ENCODE measurements at regions not wholly inside any gene's neighbourhood (a gene's known extent, or its start where the extent isn't known, plus 50 kb on each side); places are given as distances from the start of the nearest gene placed in this dataset.
A peak's percentile ranks its signal among the peaks of the same experiment; 100 is the strongest.

DNA sequence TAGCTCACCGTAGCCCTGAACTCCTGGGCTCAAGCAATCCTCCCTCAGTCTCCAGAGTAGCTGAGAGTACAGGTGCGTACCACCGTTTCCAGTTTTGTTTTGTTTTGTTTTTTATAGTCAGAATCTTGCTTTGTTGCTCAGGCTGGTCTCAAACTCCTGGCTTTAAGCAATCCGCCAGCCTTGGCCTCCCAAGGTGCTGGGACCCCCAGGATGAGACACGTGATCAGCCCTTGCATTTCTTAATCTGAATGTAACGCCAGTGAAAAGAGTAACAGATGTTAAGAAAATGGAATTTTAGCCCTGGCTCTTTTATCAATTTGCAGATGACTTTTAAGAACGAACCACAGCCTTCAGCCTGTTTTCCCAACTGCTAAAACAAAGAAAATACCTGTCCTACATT is 451.3 kb downstream of the SHQ1 start:
- TF ChIP-seq, protein P1, sequence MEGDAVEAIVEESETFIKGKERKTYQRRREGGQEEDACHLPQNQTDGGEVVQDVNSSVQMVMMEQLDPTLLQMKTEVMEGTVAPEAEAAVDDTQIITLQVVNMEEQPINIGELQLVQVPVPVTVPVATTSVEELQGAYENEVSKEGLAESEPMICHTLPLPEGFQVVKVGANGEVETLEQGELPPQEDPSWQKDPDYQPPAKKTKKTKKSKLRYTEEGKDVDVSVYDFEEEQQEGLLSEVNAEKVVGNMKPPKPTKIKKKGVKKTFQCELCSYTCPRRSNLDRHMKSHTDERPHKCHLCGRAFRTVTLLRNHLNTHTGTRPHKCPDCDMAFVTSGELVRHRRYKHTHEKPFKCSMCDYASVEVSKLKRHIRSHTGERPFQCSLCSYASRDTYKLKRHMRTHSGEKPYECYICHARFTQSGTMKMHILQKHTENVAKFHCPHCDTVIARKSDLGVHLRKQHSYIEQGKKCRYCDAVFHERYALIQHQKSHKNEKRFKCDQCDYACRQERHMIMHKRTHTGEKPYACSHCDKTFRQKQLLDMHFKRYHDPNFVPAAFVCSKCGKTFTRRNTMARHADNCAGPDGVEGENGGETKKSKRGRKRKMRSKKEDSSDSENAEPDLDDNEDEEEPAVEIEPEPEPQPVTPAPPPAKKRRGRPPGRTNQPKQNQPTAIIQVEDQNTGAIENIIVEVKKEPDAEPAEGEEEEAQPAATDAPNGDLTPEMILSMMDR (IDR thresholded peaks at IDR 0.05; ENCODE audit: borderline replicate concordance, insufficient read depth, low read depth, low read length) = no peak
- no peak overlapping the region for H3K4me3 ChIP-seq (ENCODE audit: low read depth, low read length)

DNA sequence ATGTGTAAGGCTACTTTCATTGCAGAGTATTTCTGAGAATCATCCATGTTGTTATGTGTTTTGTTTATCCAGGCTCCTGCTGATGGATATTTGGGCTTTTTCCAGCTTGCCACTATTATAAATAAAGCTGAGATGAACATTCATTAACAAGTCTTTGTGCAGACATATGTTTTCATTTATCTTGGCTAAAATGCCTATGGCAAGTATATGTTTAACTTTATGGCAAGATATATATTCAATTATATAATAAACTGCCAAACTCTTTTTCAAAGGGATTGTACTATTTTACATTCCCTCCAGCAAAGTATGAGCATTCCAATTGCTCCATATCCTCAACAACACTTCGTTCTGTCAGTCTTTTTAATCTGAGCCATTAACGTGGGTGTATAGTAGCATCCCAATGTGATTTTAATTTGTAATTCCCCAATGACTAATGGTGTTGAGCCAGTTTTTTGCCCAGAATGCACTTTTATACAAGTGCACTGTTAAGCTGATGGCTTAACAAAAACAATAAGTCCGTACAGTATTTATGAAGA is 452.4 kb downstream of the SHQ1 start:
- TF ChIP-seq, protein P1 (IDR thresholded peaks at IDR 0.05; ENCODE audit: borderline replicate concordance, insufficient read depth, low read depth, low read length) = no peak
- no peak overlapping the region for H3K4me3 ChIP-seq (ENCODE audit: low read depth, low read length)

DNA sequence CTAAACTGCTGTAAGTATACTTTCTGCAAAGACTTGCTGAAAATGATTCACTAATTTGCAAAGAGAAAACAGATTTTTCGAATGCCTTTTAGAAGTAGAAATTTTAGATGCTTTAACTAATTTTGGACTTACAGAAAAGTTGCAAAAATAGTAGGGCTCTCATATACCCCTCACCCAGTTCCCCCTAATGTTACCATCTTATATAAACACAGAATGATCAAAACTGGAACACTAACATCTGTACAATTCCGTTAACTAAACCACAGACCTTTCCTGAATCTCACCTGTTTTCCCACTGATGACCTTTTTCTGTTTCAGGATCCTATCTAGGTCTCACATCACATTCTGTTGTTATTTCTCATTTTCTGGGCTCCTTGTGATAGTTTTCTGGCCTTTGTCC is 454.8 kb downstream of the SHQ1 start:
- no peak overlapping the region for H3K4me3 ChIP-seq (ENCODE audit: low read depth, low read length)
- TF ChIP-seq, protein P1 (IDR thresholded peaks at IDR 0.05; ENCODE audit: borderline replicate concordance, insufficient read depth, low read depth, low read length) = no peak

DNA sequence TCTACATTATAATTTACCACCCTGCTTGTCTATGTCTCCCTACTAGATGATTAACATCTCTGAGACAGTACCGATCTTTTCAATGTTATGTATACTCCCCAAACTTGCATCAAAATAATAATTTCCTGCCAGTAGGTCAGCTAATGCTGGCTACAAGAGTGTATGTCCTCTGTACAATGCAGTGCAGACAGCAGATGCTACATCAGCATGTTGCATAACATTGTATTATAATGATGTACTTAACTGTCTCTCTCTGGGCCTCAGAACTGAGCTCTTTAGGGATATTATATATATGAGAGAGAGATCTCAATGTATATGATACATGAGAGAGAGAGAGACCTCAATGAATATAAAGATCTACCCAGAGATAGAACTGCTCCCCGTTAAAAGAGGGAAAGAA is 456.6 kb downstream of the SHQ1 start:
- TF ChIP-seq, protein P1 (IDR thresholded peaks at IDR 0.05; ENCODE audit: borderline replicate concordance, insufficient read depth, low read depth, low read length) = no peak
- H3K4me3 ChIP-seq (ENCODE audit: low read depth, low read length) = no peak overlapping the region

DNA sequence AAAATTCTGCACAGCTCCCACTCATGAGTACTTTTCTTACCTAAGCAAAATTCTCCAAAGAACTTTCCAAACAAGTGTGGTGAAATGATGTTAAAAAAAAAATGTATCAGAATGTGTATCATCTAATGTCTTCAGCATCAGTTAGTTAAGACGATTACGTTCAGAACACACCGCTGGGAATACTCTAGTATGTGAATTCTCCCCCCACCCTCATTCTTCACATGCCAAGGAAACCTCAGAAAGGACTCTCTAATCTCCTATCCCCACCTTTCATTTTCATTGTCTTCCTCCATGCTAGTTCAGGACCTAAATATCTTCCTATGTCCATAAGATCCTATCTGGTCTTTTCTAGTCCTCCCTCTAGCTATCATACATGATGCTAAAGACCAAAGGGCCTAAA is 457.4 kb downstream of the SHQ1 start:
- TF ChIP-seq, protein P1 (IDR thresholded peaks at IDR 0.05; ENCODE audit: borderline replicate concordance, insufficient read depth, low read depth, low read length) = no peak
- H3K4me3 ChIP-seq (ENCODE audit: low read depth, low read length) = no peak overlapping the region

DNA sequence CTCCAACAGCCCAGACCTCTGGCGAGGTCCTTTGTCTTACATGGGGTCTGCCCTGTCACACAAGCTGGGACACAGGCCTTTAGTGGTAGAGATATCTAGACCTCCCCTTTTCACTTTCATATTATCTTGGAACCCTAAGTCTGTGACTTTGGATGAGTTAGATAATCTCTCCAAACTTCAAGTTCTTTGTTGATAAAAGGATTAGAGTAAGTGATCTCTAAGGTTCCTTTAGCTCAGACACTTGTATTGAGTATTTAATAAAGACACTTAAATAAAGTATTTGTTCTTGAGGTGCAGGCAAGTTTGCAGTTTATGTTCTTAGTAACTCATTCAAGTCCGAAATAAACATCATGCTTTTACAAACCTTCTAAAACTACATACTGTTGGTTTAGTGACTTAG is 459.6 kb downstream of the SHQ1 start:
- TF ChIP-seq, protein P1 (IDR thresholded peaks at IDR 0.05; ENCODE audit: borderline replicate concordance, insufficient read depth, low read depth, low read length) = no peak
- H3K4me3 ChIP-seq (ENCODE audit: low read depth, low read length) = no peak overlapping the region

DNA sequence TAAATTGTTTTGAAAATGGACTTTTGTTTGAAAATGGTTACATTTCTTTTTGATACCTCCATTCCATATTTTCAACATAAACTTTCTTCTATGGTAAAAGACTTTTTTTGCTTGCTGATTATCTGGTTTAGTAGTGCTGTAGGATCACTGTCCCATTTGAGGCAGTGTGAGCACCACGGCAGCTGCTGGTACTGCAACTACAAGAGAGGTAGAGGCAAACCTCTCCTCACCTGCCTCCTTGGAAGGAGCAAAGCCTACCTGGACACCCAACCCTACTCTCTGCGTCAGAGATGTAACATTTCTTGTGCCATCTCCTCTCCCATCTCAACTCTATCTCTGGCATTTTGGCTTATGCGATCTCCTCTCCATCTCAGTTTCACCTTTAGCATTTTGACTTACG is 460.1 kb downstream of the SHQ1 start:
- H3K4me3 ChIP-seq (ENCODE audit: low read depth, low read length) = no peak overlapping the region
- TF ChIP-seq, protein P1 (IDR thresholded peaks at IDR 0.05; ENCODE audit: borderline replicate concordance, insufficient read depth, low read depth, low read length) = 0 out of 2 replicates have a peak, but pooled peaks have one; percentile 9

All from GM12875 (cell line).